ENCODE measurements at regions not wholly inside any gene's neighbourhood (a gene's known extent, or its start where the extent isn't known, plus 50 kb on each side); places are given as distances from the start of the nearest gene placed in this dataset.

DNA sequence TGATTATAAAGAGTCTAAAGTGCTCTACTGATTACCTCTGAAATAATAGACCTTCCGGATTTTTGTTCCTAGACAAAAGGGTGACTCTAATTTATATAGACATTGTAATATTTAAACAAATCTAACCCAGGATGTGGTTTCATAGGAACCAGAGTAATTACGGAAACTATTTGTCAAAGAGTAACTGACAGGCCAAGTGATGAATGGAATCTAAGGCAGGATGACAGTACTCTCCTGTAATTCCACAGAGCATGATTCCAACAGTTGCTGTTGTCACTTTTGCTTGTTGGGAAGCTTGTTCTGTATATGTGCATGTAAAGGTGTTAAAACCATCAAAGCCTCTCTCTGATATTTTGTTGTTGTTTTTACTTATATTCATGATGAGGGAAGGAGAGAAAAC lies 1141.0 kb downstream of the IGSF11 start:
- DNase-seq (ENCODE audit: low read depth): no peak
- no peak overlapping the region for H3K4me3 ChIP-seq (ENCODE audit: low read depth, low read length)
- TF ChIP-seq, protein P1, sequence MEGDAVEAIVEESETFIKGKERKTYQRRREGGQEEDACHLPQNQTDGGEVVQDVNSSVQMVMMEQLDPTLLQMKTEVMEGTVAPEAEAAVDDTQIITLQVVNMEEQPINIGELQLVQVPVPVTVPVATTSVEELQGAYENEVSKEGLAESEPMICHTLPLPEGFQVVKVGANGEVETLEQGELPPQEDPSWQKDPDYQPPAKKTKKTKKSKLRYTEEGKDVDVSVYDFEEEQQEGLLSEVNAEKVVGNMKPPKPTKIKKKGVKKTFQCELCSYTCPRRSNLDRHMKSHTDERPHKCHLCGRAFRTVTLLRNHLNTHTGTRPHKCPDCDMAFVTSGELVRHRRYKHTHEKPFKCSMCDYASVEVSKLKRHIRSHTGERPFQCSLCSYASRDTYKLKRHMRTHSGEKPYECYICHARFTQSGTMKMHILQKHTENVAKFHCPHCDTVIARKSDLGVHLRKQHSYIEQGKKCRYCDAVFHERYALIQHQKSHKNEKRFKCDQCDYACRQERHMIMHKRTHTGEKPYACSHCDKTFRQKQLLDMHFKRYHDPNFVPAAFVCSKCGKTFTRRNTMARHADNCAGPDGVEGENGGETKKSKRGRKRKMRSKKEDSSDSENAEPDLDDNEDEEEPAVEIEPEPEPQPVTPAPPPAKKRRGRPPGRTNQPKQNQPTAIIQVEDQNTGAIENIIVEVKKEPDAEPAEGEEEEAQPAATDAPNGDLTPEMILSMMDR (IDR thresholded peaks at IDR 0.05; ENCODE audit: low read depth, low read length, missing control alignments): no peak

- TF ChIP-seq, protein P1 (IDR thresholded peaks at IDR 0.05; ENCODE audit: low read depth, low read length, missing control alignments): peak; percentile 69
- H3K4me3 ChIP-seq (ENCODE audit: low read depth, low read length): no peak overlapping the region
- no peak for DNase-seq (ENCODE audit: low read depth)
Observed at GRCh38 chr3:117898722-117899522, 1135.7 kb downstream of the IGSF11 start.

DNA sequence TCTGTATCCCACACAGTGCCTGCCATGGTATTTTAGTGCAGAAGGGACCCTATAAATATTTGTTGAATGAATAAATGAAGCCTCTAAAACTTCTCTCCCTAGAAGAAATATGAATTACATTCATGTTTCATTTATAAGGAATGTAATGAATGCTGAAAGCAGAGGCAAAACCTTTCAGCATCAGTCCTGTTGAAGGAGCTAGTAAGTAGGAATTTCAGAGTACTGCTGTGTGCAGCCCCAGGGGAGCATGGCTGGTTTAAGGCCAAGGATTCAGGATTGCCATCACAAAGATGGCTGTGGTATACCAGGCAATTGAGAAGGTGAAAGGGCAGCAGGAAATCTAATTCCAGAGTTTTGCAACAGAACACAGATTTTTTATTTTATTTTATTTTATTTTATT lies 1131.4 kb downstream of the IGSF11 start:
- H3K4me3 ChIP-seq (ENCODE audit: low read depth, low read length): no peak overlapping the region
- TF ChIP-seq, protein P1 (IDR thresholded peaks at IDR 0.05; ENCODE audit: low read depth, low read length, missing control alignments): no peak
- no peak for DNase-seq (ENCODE audit: low read depth)

DNA sequence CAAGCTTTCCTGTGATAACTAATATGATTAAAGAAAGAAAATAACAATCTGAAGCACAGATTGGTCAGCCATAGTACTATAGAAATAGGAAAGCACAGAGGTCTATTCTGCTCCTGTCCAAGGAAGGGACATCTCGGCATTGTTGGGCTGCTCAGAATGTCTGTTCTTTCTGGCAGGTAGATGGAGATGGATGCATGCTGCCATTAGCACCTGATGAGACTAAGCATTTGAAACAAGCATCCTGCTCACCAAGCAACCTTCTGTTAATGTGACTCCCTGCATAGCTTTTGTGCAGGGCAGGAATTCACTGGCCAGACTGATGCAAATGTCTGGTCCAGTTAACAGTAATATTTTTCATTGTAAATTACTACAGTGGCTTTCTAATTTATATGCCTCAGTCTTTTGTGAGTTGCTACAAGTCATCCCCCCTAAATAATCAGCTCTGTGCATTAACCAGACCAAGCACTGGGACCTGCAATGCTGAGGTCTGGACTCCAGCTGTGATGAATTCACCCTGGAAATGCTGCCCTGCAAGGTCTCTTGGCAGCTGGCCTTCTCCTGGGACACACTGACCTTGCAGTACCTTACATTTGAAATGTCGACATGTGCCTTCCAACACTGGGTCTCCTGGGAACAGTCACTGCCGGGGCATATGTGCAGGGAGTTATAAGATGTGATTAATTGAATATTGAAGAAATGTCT lies 1123.7 kb downstream of the IGSF11 start:
- TF ChIP-seq, protein P1 (IDR thresholded peaks at IDR 0.05; ENCODE audit: low read depth, low read length, missing control alignments): no peak
- no peak overlapping the region for H3K4me3 ChIP-seq (ENCODE audit: low read depth, low read length)
- DNase-seq (ENCODE audit: low read depth): no peak

DNA sequence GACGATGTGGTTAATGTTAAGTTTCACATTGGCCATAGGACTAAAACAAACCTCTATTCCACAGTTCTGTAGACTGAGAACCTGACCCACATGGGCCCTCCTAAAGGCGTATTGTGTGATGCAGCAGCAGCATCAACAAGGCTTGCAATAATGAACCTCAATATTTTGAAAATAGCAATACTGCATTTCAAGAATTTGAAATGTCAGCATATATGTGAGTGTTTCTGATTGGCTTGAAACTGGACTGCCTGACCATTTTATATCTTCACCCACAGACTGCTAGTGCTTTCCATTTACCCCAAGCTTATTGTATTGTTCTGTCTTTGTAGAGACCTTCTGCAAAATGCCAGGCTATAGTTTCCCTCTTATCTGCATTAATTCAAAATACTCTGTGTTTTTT lies 1122.3 kb downstream of the IGSF11 start:
- DNase-seq (ENCODE audit: low read depth): no peak
- TF ChIP-seq, protein P1 (IDR thresholded peaks at IDR 0.05; ENCODE audit: low read depth, low read length, missing control alignments): no peak
- H3K4me3 ChIP-seq (ENCODE audit: low read depth, low read length): no peak overlapping the region

DNA sequence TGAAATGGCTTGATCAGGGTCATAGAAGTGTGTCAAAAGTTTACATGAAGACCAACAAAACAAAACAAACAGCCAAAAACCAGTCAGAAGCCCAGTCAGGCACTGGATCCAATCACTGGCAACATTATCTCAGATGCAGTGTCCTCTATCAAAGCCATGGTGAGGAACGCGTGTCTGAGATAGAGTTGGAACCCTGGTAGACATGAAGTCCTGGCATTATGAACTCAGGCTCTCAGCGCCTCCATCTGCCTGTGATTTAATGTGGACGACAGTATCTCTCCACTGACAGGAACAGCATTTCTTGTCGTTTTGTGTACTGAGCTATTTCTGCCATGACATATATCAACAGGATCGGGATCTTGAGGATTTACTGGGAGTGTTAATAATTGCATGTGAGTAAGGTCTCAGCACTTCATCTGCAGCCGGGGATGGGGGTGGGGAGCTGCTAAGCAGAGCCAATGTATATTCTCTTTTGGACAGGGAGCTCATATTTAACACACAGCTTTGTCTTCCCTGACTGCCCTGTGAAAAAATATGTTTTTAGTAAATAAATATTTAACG lies 1120.0 kb downstream of the IGSF11 start:
- TF ChIP-seq, protein P1 (IDR thresholded peaks at IDR 0.05; ENCODE audit: low read depth, low read length, missing control alignments): no peak
- DNase-seq (ENCODE audit: low read depth): no peak
- no peak overlapping the region for H3K4me3 ChIP-seq (ENCODE audit: low read depth, low read length)

Measured in GM12864 (cell line).